ENCODE measurements at regions not wholly inside any gene's neighbourhood (a gene's known extent, or its start where the extent isn't known, plus 50 kb on each side); places are given as distances from the start of the nearest gene placed in this dataset.

DNA sequence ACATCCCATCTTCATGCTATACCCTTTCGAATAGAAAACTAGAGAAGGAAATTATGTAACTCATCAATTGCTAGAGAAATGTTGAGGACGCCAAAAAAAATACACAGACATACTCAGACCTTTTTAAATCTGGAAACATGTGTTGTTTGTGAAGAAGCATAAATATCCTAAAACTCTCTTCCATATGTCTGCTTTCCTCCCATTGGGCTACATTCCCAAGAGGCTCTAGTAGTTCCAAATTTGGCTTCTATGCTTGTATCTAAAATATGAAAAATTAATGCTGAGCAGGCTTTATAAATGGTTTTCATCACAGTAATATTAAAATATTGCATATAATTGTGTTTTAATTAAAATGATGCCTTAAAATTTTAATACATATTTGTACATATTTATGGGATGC, 297.9 kb upstream of the PSMD7 start:
- TF ChIP-seq, protein P1, sequence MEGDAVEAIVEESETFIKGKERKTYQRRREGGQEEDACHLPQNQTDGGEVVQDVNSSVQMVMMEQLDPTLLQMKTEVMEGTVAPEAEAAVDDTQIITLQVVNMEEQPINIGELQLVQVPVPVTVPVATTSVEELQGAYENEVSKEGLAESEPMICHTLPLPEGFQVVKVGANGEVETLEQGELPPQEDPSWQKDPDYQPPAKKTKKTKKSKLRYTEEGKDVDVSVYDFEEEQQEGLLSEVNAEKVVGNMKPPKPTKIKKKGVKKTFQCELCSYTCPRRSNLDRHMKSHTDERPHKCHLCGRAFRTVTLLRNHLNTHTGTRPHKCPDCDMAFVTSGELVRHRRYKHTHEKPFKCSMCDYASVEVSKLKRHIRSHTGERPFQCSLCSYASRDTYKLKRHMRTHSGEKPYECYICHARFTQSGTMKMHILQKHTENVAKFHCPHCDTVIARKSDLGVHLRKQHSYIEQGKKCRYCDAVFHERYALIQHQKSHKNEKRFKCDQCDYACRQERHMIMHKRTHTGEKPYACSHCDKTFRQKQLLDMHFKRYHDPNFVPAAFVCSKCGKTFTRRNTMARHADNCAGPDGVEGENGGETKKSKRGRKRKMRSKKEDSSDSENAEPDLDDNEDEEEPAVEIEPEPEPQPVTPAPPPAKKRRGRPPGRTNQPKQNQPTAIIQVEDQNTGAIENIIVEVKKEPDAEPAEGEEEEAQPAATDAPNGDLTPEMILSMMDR (IDR thresholded peaks at IDR 0.05; ENCODE audit: low read depth, low read length), result no peak
- TF ChIP-seq EZH2phosphoT487 (IDR thresholded peaks at IDR 0.05; ENCODE audit: low read depth), result no peak
